ENCODE measurements at regions not wholly inside any gene's neighbourhood (a gene's known extent, or its start where the extent isn't known, plus 50 kb on each side); places are given as distances from the start of the nearest gene placed in this dataset.
"Not testable (repeated sequence)": the region's sequence is repeated elsewhere in the genome, so short reads cannot be mapped to it uniquely, and the experiment has no call there.

DNA sequence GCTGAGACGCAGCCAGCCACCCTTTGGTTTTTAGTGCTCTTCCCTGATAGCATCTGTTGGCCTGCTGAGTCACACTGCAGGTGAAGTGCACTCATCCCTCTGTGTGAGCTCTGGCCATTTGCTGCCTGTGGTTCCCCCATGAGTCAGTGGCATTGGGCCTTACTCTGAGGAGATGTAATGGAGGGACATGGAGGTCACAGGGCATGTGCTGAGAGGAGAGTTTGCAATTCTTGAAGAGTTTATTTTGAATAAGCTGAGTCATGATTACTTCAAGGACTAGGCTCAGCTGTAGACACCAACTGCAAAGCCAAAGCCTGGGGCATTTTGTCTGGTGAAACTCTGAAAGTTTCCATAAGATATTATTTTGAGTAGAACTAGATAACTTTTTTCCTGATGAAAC is 200.3 kb downstream of the BCL2L11 start:
- not testable (repeated sequence) for DNase-seq

GRCh38 chr2:111323384-111323783 is 202.7 kb downstream of the BCL2L11 start:
- not testable (repeated sequence) for DNase-seq

DNA sequence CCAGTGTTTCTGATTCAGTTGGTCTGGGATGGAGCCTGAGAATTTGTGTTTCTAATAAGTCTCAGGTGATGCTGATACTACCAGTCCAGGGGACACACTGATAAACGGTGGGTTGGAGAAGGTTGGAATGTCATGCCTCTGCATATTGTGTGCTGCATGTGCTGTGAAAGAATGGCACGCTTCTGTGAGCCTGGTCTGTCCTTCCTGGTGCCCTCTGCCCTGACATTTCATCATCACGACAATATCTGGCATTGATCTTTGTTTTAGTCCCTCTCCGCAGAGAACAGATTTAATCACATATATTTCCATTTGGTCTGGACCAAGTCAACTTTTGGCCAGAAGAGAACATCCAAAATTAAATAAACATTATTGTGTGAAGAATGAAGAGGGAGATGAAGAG is 207.0 kb downstream of the BCL2L11 start:
- DNase-seq: not testable (repeated sequence)

DNA sequence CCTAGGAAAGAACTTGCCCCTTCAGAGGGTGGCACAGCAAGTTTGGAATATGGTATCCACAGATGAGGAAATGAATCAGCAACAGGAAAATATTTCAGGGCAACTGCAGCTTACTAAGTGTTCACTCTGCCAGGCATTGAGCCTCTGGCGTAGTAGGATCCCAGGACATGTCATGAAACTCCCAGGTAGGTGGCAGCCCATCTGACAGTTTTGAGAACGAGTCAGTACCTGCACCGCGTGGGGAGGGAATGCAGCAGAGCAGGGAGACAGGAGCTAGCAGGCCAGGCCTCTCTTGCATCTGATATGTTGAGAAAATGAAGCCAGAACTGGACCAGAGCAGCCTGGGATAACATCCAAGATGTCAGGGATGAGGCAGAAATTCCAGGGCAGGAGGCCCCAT is 208.6 kb downstream of the BCL2L11 start:
- not testable (repeated sequence) for DNase-seq

DNA sequence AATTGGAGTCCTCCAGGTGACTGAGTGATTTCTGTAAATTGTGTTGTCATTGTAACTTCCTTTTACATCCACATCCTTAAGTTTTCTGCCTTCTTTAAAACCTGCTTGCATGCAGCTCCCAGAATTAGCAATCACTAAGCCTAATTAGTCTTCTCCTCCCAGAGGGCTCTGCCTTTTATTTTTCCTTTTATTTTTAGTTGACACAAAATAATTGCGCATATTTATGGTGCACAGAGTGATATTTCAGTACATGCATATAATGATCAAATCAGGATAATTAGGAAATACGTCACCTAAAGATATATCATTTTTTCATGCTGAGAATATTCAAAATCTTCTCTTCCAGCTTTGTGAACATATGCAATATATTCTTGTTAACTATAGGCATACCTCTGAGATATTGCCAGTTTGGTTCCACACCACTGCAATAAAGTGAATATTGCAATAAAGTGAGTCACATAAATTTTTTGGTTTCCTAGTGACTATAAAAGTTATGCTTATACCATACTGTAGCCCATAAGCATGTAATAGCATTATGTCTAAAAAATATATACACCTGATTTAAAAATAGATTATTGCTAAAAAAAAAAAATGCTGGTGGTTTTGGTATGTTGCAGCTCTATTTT is 210.5 kb downstream of the BCL2L11 start:
- DNase-seq: not testable (repeated sequence)

GRCh38 chr2:111335220-111335907 is 214.7 kb downstream of the BCL2L11 start:
- DNase-seq: not testable (repeated sequence)

DNA sequence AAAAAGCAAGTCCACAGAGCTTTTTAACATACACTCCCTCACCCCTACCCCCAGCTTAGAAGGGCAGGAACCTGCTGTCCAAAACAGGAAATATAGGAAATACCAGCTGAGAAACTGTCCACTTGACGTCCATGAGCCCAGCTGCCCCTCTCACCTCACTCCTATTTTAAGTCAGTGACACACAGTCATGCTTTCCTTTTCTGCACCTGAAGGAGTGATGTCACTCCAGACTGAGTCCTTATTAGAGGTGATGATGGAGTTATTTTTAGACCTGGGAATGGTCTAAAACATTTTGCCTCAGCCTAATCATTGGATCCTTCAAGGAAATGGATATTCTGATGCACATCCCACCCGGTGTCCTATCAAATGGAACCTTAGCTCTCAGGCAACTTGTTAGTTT is 217.8 kb downstream of the BCL2L11 start:
- DNase-seq: not testable (repeated sequence)

DNA sequence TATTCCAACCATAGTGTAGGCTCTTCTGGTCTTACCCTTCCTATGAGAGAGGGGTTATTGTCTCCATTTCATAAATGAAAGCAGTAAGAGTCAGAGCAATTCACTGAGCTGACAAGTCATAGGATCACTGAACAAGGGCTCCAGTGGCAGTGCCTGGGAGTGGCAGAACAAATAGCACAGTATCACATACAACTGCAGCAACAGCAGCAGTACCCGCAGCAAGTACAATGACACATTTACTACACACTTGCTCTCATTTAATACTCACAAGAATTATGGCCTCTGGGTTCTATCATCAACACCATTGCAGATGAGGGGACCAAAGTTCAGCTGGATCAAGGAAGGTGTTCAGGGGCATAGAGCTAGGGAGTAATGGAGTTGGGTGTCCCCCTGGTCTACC is 218.8 kb downstream of the BCL2L11 start:
- not testable (repeated sequence) for DNase-seq

GRCh38 chr2:111344590-111344989 is 223.9 kb downstream of the BCL2L11 start:
- not testable (repeated sequence) for DNase-seq

GRCh38 chr2:111345439-111345838 is 224.7 kb downstream of the BCL2L11 start:
- DNase-seq: not testable (repeated sequence)

DNA sequence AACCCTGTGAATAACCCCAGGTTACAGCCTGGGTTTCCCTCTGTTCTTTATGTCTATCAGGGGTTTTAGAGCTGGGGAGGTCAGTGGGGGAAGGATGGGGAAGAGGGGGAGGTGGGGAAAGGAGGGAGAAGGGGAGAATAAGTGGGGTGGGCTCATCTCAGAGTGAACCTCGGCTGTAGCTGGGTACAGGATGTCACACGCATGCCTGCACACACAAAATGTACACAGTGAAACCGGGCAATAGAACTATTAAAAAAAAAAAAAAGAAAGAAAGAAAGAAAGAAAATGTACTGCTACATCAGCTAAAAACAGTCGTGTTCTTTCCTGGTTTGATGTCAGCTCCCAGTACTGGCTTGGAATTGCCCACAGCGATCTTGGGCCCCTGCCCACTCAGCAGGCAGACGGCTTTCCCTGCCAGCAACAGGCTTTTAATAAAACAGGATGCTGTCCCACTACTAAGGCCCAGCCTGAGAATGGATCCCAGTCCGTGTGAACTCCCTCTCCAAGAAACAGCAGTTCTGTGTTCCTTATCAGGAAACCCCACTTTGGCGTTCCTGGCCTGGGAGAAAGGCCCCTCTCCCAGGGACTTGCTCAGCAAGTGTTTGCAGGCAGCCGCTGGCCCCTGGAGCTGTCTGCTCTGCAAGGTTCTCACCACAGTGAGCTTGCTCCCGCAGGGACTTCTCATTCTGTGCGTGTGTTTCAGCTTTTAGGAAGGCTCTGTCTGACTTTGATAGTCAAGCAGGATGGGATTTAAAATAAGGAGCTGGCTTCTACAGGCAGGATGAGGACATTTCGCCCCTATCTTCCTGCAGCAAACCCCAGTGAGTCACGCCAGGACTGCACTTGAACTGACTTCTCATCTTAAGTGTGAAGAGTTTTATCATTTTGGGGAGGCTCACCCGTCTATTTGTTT is 225.6 kb downstream of the BCL2L11 start:
- not testable (repeated sequence) for DNase-seq

DNA sequence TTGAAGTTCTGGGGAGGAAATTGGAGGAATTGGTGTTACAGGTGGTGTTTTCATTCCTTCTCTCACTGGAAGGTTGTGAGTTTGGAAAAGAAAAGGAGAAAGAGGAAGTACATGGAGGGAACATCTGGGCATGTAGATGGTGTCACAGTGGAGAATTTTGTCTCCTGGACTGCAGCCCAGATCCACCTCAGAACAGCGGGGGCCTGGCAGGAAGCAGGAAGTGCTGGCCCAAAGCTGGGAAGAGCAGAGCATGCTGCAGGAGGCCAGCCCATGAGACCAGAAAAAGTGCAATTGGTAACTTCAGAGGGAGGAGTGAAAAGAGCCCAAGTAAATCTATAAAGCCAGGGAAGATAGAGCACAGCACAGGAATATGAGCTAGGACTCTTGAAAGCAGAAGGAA is 227.0 kb downstream of the BCL2L11 start:
- not testable (repeated sequence) for DNase-seq

DNA sequence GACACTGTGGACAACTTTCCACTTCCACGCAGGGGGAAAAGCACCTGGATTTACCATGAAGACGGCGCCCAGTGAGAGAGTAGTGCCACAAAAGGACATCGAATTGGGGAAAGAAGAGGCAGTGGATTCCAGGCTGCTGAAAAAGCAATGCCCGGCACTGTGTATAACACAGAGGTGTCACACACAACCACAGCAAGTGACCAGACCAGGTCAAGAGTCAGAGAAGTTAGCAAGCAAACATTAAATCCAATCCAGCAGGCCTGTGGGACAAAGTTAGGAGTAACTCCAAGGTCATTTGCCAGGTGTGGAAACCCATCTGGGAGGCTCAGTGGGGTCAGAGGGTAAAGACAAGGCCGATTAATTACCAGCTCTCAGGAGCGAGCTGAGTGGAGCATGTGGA is 227.6 kb downstream of the BCL2L11 start:
- DNase-seq: not testable (repeated sequence)

DNA sequence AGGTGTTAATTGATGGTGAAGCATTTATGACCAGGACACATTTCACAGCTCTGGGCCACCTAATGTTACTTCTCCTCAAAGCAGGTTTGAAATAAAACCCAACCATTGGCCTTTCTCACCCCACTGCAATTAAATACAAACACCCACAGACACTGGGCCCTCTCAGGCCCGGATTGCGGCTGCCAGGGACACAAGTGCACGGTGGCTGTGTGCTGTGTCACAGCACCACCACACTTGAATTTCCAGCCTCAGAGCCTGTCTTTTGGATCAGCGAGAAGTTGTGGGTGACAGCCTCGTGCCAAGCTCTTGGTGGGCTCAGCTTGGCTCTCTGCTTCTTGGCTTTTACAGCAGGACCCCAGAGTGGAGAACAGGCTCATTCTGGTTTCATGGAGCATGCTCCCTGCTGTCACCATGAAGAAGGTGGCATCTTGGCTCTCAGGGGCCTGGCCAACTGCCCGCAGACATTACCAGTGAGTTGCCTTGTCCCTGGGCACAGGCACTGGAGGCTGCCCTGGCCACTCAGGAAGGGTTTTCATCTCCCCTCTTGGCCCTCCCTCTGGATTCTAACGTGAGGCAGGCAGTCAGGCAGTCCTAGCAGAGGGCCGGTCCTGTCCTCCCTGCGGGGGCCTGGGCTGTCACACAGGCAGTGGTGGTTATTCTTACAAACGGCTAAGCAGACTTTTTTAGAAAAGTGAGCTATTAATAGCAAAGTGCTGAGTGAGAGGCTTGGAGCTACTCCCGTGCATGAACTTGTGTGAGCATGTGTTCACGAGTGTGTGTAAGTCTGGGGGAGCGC is 234.5 kb downstream of the BCL2L11 start:
- not testable (repeated sequence) for DNase-seq

- DNase-seq: not testable (repeated sequence)
Measured at GRCh38 chr2:111355823-111356511, 235.3 kb downstream of the BCL2L11 start.

GRCh38 chr2:111356512-111357031 is 235.9 kb downstream of the BCL2L11 start:
- DNase-seq: not testable (repeated sequence)

- DNase-seq: not testable (repeated sequence)
Measured at GRCh38 chr2:111365986-111366640, 245.4 kb downstream of the BCL2L11 start.

DNA sequence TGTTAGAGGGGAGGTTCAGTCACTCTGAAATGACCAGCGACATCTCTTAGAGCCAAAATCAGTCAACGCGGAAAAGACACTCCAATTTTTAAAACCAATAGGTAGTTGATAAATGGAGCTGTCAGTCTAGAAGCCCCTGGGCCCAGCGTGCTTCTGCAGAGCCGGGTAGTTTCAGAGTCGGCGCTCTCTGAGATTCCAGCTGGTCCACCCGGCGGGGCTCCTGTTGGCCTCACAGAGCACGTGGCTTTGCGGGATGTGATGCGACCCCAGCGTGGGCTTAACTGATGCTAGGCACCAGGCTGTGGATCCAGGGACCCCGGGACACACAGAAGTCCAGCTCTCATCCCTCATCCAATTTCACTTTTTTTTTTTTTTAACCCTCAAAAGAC is 245.9 kb downstream of the BCL2L11 start:
- DNase-seq: not testable (repeated sequence)

DNA sequence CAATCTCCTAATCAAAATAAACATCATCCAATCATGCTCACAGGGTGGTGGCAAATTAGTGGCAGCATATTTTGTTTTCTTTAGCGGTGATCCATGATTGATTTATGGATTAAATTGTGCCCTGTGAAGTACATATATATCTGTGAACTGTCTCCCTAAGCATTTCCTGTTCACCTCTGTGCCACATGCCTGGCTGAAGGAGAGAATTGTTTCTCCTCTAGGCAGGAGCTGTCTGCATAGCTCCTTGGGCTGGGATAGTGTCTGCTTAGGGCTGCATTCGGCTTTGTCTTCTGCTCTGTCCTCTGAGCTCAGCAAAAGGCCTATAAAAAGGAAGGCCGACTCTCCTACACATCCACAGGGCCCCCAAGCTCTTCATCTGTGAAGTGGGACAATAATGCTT is 246.4 kb downstream of the BCL2L11 start:
- DNase-seq: not testable (repeated sequence)

GRCh38 chr2:111367871-111368270 is 247.2 kb downstream of the BCL2L11 start:
- DNase-seq: not testable (repeated sequence)

DNA sequence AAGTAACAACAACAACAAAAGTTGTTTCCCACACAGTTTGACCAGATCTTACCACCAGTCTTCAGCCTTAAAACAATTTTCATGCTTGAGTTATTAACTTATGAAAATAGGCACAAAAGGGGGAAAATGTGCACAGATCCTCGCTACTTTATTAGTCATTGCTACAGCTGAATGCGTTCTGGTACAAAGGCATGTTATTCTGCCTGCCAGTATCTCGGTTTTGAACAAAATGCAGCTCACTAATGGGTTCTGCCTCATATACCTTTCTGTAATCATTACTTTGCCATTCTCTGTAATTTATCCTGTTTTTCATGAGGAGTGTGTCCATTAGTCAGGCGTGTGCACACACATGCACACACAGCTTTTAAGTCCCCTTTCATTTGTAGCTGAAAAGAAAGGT is 247.6 kb downstream of the BCL2L11 start:
- DNase-seq: not testable (repeated sequence)

Measured in stimulated activated naive CD4-positive, alpha-beta T cell (primary cell).